KMS-11 (cell line): ENCODE measurements at regions not wholly inside any gene's neighbourhood (a gene's known extent, or its start where the extent isn't known, plus 50 kb on each side); places are given as distances from the start of the nearest gene placed in this dataset.

Experiments
- H2AFZ ChIP-seq: fragments of 200-600 bp; sonication (generic); 2 replicates; pipeline ENCODE4 v1.6.1; 2016; ENCODE audit warnings: antibody characterized with exemption, mixed run types, low read depth
- H3K27ac ChIP-seq: fragments of 200-600 bp; sonication (generic); 2 replicates; pipeline ENCODE4 v1.6.1; 2016; ENCODE audit warnings: mild to moderate bottlenecking, mixed run types
- H3K27me3 ChIP-seq: fragments of 200-600 bp; sonication (generic); 2 replicates; pipeline ENCODE4 v1.6.1; 2017; ENCODE audit warnings: mild to moderate bottlenecking, low read depth, mixed run types, moderate library complexity; ENCODE audit not compliant: insufficient read depth
- H3K36me3 ChIP-seq: fragments of 200-600 bp; sonication (generic); 2 replicates; pipeline ENCODE4 v1.6.1; 2017; ENCODE audit warnings: mild to moderate bottlenecking, mixed run types; ENCODE audit not compliant: insufficient read depth
- H3K4me1 ChIP-seq: fragments of 200-600 bp; sonication (generic); 2 replicates; pipeline ENCODE4 v1.6.1; 2016; ENCODE audit warnings: mild to moderate bottlenecking, low read depth, mixed run types; ENCODE audit not compliant: poor library complexity, severe bottlenecking
- H3K4me2 ChIP-seq: fragments of 200-600 bp; sonication (generic); 2 replicates; pipeline ENCODE4 v1.7.0; 2016; ENCODE audit warnings: mild to moderate bottlenecking, mixed run types
- H3K4me3 ChIP-seq: fragments of 200-600 bp; sonication (generic); IDR thresholded peaks from 2 replicates; pipeline ENCODE4 v1.6.1; 2017; ENCODE audit warnings: low read depth, low read length, mixed read lengths; ENCODE audit not compliant: insufficient read depth
- H3K79me2 ChIP-seq: fragments of 200-600 bp; sonication (generic); 2 replicates; pipeline ENCODE4 v1.6.1; 2016; ENCODE audit warnings: low read depth, mixed run types; ENCODE audit not compliant: insufficient read depth
- H3K9ac ChIP-seq: fragments of 200-600 bp; sonication (generic); 2 replicates; pipeline ENCODE4 v1.6.1; 2016; ENCODE audit warnings: mild to moderate bottlenecking, mixed run types
- H4K20me1 ChIP-seq: fragments of 200-600 bp; sonication (generic); 2 replicates; pipeline ENCODE4 v1.6.1; 2016; ENCODE audit warnings: mild to moderate bottlenecking, mixed run types; ENCODE audit not compliant: insufficient read depth
- TF ChIP-seq, protein P1 (sequence below): fragments of 200-600 bp; sonication (generic); conservative IDR thresholded peaks from 2 replicates; pipeline ENCODE4 v1.6.1; 2017; ENCODE audit warnings: low read depth, mild to moderate bottlenecking, antibody characterized with exemption, low read length, moderate library complexity, mixed read lengths

DNA sequence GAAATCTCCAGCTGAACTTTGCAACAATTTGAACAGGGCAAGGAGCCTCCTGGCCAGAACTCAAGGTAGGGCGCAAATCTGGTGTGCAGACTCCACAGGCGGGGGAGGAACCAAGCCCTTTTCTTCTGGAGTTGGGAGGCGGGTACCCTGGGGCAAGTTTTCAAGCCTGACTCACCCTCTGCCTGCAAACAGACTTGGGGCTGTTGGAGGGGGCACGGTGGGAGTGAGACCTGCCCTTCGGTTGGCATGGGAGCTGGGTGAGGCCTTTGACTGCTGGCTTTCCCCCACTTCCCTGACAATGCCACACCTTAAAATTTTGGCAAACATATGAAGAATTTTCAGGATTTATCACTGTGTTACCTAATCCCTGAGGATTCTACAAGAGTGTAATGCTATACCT is 709.8 kb upstream of the DIAPH2 start:
- H3K4me2 ChIP-seq, result no peak overlapping the region
- H3K27ac ChIP-seq, result no peak overlapping the region
- no peaks in the 10 kb centered on the region for H3K36me3 ChIP-seq
- no peaks in the 10 kb centered on the region for H4K20me1 ChIP-seq
- no peaks in the 10 kb centered on the region for H3K79me2 ChIP-seq
- TF ChIP-seq, protein P1, sequence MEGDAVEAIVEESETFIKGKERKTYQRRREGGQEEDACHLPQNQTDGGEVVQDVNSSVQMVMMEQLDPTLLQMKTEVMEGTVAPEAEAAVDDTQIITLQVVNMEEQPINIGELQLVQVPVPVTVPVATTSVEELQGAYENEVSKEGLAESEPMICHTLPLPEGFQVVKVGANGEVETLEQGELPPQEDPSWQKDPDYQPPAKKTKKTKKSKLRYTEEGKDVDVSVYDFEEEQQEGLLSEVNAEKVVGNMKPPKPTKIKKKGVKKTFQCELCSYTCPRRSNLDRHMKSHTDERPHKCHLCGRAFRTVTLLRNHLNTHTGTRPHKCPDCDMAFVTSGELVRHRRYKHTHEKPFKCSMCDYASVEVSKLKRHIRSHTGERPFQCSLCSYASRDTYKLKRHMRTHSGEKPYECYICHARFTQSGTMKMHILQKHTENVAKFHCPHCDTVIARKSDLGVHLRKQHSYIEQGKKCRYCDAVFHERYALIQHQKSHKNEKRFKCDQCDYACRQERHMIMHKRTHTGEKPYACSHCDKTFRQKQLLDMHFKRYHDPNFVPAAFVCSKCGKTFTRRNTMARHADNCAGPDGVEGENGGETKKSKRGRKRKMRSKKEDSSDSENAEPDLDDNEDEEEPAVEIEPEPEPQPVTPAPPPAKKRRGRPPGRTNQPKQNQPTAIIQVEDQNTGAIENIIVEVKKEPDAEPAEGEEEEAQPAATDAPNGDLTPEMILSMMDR, result no peak
- H3K4me1 ChIP-seq, result no peaks in the 10 kb centered on the region
- no peak overlapping the region for H3K4me3 ChIP-seq
- H3K27me3 ChIP-seq, result no peaks in the 10 kb centered on the region
- H2AFZ ChIP-seq, result no peak overlapping the region
- H3K9ac ChIP-seq, result no peak overlapping the region

DNA sequence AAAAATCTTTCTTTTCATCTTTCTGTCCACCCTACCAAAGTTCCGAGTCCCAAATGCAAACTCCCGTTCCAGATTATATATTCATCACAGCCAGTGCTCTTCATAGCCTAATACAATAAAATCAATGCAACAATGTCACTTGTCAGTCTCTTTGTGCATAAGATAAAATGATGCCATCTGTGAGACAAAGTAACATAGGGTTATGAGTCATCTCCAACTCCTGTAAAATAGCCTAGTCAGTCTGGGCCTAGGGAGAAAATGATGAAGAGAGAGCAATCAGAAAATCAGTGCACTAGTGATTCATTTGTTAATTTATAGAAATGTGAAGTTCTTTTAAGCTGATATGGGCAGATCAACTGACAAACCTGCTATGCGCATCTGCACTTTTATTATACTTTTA is 689.1 kb upstream of the DIAPH2 start:
- Histone ChIP-seq H3K4me3 (no peak overlapping the region), H3K27me3 (no peaks in the 10 kb centered on the region), H3K36me3 (no peaks in the 10 kb centered on the region), H3K4me2 (no peak overlapping the region), H3K27ac (no peak overlapping the region), H3K4me1 (no peaks in the 10 kb centered on the region), H2AFZ (no peak overlapping the region), H3K9ac (no peak overlapping the region), H3K79me2 (no peaks in the 10 kb centered on the region), H4K20me1 (no peaks in the 10 kb centered on the region)
- TF ChIP-seq, protein P1, result no peak

DNA sequence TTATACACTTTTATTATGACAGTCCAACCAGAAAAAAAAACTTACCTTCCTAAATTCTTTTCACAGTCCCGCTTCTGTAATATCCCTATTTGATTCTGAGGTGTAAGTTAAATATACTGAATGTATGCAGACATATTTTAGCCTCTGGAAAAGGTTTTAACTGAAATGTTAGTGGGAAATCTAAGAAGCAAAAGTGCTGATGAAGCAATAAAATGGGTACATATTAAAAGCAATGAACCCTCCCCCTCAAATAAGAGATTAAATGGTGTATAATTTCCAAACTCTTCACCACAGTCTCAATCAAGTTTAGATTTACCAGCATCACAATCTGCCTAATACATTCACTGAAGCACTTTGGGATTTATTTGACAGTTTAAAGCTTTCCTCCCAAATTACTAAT is 688.3 kb upstream of the DIAPH2 start:
- TF ChIP-seq, protein P1, result no peak
- Histone ChIP-seq H3K36me3 (no peaks in the 10 kb centered on the region), H3K4me1 (no peaks in the 10 kb centered on the region), H3K9ac (no peak overlapping the region), H3K27ac (no peak overlapping the region), H3K79me2 (no peaks in the 10 kb centered on the region), H2AFZ (no peak overlapping the region), H3K4me2 (no peak overlapping the region), H3K4me3 (no peak overlapping the region), H3K27me3 (no peaks in the 10 kb centered on the region), H4K20me1 (no peaks in the 10 kb centered on the region)

DNA sequence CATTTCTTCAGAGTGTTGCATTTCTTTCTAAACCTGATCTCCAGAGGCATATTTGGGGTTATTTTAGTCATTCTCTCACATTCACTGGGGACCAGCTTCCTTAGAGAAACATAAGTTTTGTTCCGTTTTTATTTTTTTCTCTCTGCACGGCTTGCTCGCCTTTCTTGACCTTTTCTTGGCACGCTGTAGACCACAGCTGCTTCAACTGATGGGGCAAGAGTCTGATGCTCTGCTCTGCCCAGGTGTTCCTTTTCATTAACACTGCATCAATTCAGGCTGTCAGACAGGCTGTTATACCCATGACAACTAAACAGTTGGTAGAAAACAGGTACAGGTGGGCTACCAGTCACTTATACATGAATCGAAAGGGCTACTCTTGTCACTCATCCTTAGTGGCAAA is 682.2 kb upstream of the DIAPH2 start:
- Histone ChIP-seq H2AFZ (no peak overlapping the region), H3K4me1 (no peaks in the 10 kb centered on the region), H3K4me2 (no peak overlapping the region), H3K27ac (no peak overlapping the region), H3K4me3 (no peak overlapping the region), H4K20me1 (no peaks in the 10 kb centered on the region), H3K9ac (no peak overlapping the region), H3K27me3 (no peaks in the 10 kb centered on the region), H3K79me2 (no peaks in the 10 kb centered on the region), H3K36me3 (no peaks in the 10 kb centered on the region)
- TF ChIP-seq, protein P1, result no peak

DNA sequence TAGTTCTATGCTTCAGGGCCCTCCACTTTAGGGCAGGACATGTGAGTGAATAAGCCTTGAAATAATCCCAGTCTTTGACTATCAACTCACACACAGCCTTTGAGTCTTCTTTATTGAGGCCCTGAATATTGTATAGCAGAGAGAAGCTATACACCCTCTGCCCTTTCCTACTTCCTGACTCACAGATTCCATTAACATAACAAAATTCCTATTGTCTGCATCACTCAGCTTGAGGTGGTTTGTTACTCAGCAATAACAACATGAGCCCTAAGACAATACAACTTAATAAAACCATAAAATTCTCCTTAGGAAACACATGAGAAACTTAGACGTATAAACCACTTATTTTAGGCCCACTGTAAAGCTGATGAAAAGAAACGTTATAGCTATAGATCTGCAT is 680.3 kb upstream of the DIAPH2 start:
- no peaks in the 10 kb centered on the region for H3K36me3 ChIP-seq
- H3K4me2 ChIP-seq, result no peak overlapping the region
- no peaks in the 10 kb centered on the region for H3K27me3 ChIP-seq
- H3K4me3 ChIP-seq, result no peak overlapping the region
- H3K4me1 ChIP-seq, result no peaks in the 10 kb centered on the region
- TF ChIP-seq, protein P1, result no peak
- H3K79me2 ChIP-seq, result no peaks in the 10 kb centered on the region
- H4K20me1 ChIP-seq, result no peaks in the 10 kb centered on the region
- H3K27ac ChIP-seq, result no peak overlapping the region
- H3K9ac ChIP-seq, result no peak overlapping the region
- no peak overlapping the region for H2AFZ ChIP-seq
